ENCODE measurements at regions not wholly inside any gene's neighbourhood (a gene's known extent, or its start where the extent isn't known, plus 50 kb on each side); places are given as distances from the start of the nearest gene placed in this dataset.

DNA sequence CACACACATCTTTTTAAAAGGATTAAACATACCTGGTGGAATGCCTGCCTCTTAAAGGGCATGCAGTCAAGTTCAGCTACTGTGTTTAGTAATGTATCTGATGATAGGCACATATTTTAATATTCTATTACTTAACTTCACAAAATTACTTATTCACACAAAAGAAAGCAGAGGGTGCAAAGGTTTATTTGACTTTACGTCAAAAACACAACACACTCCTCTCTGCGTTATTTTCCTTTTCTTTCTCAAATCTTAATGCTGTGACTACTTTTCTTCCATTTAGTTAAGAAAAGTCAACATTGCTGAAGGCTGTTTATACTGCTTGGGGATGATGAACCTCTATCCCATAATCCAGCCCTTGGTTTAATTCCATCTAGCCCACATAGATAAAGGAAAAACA is 127.9 kb upstream of the ST6GAL2 start:
- no peak overlapping the region for H3K4me3 ChIP-seq
- TF ChIP-seq, protein P1, sequence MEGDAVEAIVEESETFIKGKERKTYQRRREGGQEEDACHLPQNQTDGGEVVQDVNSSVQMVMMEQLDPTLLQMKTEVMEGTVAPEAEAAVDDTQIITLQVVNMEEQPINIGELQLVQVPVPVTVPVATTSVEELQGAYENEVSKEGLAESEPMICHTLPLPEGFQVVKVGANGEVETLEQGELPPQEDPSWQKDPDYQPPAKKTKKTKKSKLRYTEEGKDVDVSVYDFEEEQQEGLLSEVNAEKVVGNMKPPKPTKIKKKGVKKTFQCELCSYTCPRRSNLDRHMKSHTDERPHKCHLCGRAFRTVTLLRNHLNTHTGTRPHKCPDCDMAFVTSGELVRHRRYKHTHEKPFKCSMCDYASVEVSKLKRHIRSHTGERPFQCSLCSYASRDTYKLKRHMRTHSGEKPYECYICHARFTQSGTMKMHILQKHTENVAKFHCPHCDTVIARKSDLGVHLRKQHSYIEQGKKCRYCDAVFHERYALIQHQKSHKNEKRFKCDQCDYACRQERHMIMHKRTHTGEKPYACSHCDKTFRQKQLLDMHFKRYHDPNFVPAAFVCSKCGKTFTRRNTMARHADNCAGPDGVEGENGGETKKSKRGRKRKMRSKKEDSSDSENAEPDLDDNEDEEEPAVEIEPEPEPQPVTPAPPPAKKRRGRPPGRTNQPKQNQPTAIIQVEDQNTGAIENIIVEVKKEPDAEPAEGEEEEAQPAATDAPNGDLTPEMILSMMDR (IDR thresholded peaks at IDR 0.05), result no peak
- no peak overlapping the region for H3K27ac ChIP-seq
- DNase-seq (ENCODE audit: low spot score), result no peak

DNA sequence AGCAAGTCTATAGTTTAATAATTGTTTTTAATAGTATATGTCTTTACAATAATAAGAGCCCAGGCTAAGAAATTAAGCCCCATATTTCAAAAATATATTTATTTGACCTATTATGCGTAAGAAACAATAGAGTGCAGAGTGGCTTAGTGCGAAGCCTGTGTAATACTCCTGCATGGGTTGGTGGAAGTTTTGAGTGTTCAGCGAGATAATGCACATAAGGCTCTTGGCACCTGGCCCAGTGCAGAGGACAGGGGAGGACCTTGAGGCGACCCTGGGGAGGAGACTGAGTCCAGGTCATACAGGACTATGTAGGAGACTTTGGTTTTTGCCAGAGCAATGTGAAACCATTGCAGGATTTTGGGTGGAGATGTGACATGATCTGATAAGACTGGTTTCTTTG is 132.4 kb upstream of the ST6GAL2 start:
- Histone ChIP-seq H3K27ac (no peak overlapping the region), H3K4me3 (no peak overlapping the region)
- DNase-seq (ENCODE audit: low spot score), result no peak
- TF ChIP-seq, protein P1 (IDR thresholded peaks at IDR 0.05), result no peak

DNA sequence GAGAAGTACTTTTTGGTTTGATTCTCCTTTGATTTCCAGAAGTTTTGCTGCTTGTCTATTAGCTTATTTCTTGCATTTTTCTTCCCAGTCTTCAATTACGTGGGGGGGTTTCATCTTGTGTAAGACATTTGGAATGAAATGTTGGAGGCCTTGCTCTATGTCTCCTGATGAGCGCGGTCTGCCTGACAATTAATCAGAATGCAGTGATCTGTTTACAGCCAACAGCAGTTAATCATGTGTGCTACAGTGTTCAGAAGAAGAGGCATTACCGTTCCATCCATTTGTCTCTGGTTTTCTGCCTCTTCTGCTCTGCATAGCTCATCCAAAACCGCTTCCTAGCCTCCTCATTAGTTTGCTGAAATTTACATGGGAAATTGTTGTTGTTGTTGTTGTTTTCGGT is 134.4 kb upstream of the ST6GAL2 start:
- DNase-seq (ENCODE audit: low spot score), result no peak
- TF ChIP-seq, protein P1 (IDR thresholded peaks at IDR 0.05), result no peak
- Histone ChIP-seq H3K4me3 (no peak overlapping the region), H3K27ac (no peak overlapping the region)

DNA sequence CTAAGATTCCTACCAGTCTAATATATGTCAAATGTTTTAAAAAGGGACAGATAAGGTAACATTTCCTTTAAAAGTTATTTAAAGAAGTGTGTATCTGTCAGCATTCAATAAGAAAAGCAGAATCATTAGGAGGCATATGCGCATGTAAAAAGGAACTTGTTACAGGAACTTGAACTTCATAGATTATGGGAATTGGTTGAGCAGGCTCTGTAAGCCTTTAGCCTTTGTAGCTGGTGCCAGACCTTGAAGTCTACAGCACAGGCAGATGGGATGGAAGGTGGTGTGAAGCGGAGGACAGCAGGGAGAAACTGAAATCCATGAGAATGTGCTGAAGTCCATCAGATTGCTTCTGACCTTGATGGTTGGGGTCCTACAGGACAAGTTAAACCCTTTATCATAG is 138.3 kb upstream of the ST6GAL2 start:
- no peak for DNase-seq (ENCODE audit: low spot score)
- TF ChIP-seq, protein P1 (IDR thresholded peaks at IDR 0.05), result no peak
- H3K27ac ChIP-seq, result no peak overlapping the region
- H3K4me3 ChIP-seq, result no peak overlapping the region

DNA sequence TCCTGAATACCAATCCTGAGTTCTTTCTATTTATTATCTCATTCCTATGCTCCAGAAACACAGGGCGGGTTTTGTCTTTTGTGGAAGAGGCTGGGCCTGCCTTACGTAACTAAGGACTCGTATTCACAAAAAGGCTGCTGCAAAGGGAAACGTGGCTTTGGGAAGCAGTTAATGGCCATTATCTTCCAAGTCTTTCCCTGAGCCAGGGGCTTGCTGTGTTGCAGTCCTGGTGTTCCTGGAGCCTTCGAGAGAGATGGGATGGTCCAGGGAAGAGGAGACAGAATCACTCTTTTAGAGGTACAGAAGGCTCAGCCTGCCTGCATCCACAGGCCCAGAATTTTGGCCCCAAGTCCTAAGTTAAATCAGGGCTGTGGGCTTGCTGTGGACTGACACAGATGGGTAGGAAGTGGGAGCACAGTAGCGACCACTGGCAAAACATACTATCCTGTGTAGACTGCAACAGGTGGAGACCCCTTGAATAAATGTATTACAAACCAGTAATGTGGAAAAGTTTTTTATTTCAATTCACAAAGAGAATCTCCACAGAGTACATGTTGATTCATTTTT is 139.4 kb upstream of the ST6GAL2 start:
- TF ChIP-seq, protein P1 (IDR thresholded peaks at IDR 0.05), result no peak
- H3K27ac ChIP-seq, result no peak overlapping the region
- H3K4me3 ChIP-seq, result no peak overlapping the region
- DNase-seq (ENCODE audit: low spot score), result no peak

DNA sequence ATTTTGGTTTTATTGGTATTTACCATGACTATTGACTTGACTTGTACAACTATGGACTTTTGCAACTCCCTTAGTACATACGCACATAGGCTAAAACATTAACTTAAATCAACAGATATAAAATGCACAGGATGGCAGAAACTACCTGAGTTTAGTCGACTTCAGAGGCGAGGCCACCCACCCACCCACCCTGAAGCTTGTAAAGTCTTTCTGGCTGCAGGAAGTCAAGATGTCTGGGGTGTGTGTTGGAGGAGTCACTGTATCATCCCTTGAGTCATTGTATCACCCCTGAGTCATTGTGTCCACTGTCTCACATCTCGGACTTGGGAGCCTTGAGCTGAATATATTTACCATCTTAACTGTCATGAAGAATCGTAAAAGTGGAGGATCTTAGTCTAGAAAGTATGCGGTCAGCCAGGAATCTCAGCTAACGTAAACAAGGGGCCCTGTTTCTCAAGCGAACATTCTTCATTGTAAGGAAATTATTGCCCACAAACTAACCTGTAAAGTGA is 140.0 kb upstream of the ST6GAL2 start:
- TF ChIP-seq, protein P1 (IDR thresholded peaks at IDR 0.05), result no peak

DNA sequence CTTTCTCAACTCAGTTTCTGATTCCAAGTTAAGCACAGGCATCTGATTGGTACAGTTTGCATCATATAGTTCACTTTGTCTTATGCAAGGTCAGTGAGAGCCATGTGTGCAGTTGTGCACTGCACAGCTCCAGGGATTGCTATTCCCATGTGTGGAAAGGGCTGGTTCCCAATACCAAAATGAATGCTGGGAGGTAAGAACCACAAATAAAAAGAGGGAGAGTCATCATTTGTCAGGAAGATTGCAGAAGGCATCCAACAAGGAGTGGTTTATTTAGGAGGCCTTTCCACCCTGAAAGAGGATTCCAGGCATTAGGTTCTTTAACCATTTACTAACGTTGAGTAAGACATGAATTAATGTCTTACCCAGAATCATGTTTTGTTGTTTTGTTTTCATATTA is 141.2 kb upstream of the ST6GAL2 start:
- no peak overlapping the region for H3K4me3 ChIP-seq
- TF ChIP-seq, protein P1 (IDR thresholded peaks at IDR 0.05), result no peak

More for the DNA sequence above, 140.0 kb upstream of the ST6GAL2 start:
- Histone ChIP-seq H3K4me3 (no peak overlapping the region), H3K27ac (no peak overlapping the region)
- no peak for DNase-seq (ENCODE audit: low spot score)

More for the DNA sequence above, 141.2 kb upstream of the ST6GAL2 start:
- H3K27ac ChIP-seq, result no peak overlapping the region
- DNase-seq (ENCODE audit: low spot score), result no peak
